ENCODE measurements at regions not wholly inside any gene's neighbourhood (a gene's known extent, or its start where the extent isn't known, plus 50 kb on each side); places are given as distances from the start of the nearest gene placed in this dataset.

- Histone ChIP-seq H3K4me3 (no peak overlapping the region), H3K27ac (no peak overlapping the region), H3K9me3 (peaks cover 0 to 2% (median 0%) of the 10 kb centered on the region in 12 donors), H3K4me1 (no peaks in the 10 kb centered on the region), H3K36me3 (no peaks in the 10 kb centered on the region), H3K27me3 (no peaks in the 10 kb centered on the region)
- no peak for ATAC-seq
- DNase-seq, result no peak
- WGBS, 4 donors, result 93 to 94% (median 93%) methylated on average over 25 to 35 of the region's 35 CpGs
- TF ChIP-seq, protein P1, sequence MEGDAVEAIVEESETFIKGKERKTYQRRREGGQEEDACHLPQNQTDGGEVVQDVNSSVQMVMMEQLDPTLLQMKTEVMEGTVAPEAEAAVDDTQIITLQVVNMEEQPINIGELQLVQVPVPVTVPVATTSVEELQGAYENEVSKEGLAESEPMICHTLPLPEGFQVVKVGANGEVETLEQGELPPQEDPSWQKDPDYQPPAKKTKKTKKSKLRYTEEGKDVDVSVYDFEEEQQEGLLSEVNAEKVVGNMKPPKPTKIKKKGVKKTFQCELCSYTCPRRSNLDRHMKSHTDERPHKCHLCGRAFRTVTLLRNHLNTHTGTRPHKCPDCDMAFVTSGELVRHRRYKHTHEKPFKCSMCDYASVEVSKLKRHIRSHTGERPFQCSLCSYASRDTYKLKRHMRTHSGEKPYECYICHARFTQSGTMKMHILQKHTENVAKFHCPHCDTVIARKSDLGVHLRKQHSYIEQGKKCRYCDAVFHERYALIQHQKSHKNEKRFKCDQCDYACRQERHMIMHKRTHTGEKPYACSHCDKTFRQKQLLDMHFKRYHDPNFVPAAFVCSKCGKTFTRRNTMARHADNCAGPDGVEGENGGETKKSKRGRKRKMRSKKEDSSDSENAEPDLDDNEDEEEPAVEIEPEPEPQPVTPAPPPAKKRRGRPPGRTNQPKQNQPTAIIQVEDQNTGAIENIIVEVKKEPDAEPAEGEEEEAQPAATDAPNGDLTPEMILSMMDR (IDR thresholded peaks at IDR 0.05), result no peak
- TF ChIP-seq POLR2A (IDR thresholded peaks at IDR 0.05), result no peak
- intact Hi-C loops (cut with DNase I), result loop anchor here in 1 of 10 donors (10.0 kb wide), 1 partner anchor 65 kb away; no protein-coding TSS in a partner anchor
These were observed 788.4 kb downstream of the TLE4 start for GRCh38 chr9:80359941-80360881.

GRCh38 chr9:80359291-80359690 is 787.5 kb downstream of the TLE4 start:
- Histone ChIP-seq H3K36me3 (no peaks in the 10 kb centered on the region), H3K4me3 (no peak overlapping the region), H3K27ac (no peak overlapping the region), H3K4me1 (no peaks in the 10 kb centered on the region), H3K27me3 (no peaks in the 10 kb centered on the region), H3K9me3 (no peaks in the 10 kb centered on the region)
- TF ChIP-seq, protein P1 (IDR thresholded peaks at IDR 0.05), result no peak
- no peak for TF ChIP-seq POLR2A (IDR thresholded peaks at IDR 0.05)
- ATAC-seq (no peak), DNase-seq (no peak)
- intact Hi-C loops (cut with DNase I), result loop anchor here in 1 of 10 donors (10.0 kb wide), 1 partner anchor 64 kb away; no protein-coding TSS in a partner anchor
- 84 to 98% (median 95%) methylated on average over 6 to 11 of the region's 11 CpGs for WGBS, 4 donors

DNA sequence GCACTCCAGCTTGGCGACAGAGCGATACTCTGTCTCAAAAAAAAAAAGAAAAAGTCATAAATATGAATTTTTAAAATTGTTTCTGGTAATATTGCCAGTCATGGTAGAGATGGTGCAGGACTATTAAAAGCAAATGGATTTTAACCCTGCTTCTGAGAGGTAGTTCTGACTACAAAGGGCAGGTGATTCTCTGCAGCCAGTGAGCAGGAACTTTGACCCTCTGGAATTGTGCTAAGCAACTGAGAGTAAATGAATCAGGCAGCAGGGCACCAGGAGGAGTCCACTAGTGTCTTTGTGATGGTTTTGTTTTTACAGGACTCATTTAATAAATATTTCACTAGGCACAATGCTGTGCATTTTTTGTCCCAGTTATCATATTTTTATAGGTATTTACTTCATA is 781.2 kb downstream of the TLE4 start:
- intact Hi-C loops (cut with DNase I), result loop anchor here in 1 of 10 donors (10.0 kb wide), 1 partner anchor 58 kb away; no protein-coding TSS in a partner anchor
- WGBS, 4 donors, result 83 to 95% (median 91%) methylated on average over 2 of the region's 2 CpGs
- no peak for ATAC-seq

DNA sequence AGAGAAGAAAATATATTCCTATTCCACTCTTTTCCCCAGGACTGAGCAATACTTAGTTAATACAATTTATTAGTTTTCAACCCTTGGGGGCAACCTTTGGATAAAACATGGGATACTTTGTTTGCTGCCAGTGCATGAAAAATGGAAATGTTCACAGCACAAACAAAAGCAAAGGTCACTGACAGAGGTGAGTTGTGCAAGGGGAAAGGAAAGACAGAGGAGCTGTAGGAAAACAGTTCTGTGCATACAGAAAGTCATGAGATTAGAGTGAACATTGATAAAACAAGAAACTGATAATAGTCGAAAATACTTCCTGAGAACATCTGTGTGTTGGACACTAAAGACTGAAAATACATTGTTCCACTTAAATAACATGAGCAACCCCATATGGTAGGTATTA is 779.8 kb downstream of the TLE4 start:
- TF ChIP-seq, protein P1 (IDR thresholded peaks at IDR 0.05), result no peak
- TF ChIP-seq POLR2A (IDR thresholded peaks at IDR 0.05), result no peak

More for the DNA sequence above, 781.2 kb downstream of the TLE4 start:
- Histone ChIP-seq H3K4me3 (no peak overlapping the region), H3K4me1 (no peaks in the 10 kb centered on the region), H3K36me3 (no peaks in the 10 kb centered on the region), H3K9me3 (peaks cover 0 to 9% (median 0%) of the 10 kb centered on the region in 12 donors), H3K27ac (no peak overlapping the region), H3K27me3 (no peaks in the 10 kb centered on the region)
- DNase-seq, result no peak
- no peak for TF ChIP-seq POLR2A (IDR thresholded peaks at IDR 0.05)
- TF ChIP-seq, protein P1 (IDR thresholded peaks at IDR 0.05), result no peak

More for the DNA sequence above, 779.8 kb downstream of the TLE4 start:
- WGBS, 4 donors, result 31 to 42% (median 35%) methylated on average over 1 of the region's 1 CpG
- Histone ChIP-seq H3K27ac (no peak overlapping the region), H3K4me3 (no peak overlapping the region), H3K27me3 (no peaks in the 10 kb centered on the region), H3K36me3 (no peaks in the 10 kb centered on the region), H3K4me1 (no peaks in the 10 kb centered on the region), H3K9me3 (peaks cover 0 to 9% (median 0%) of the 10 kb centered on the region in 12 donors)
- intact Hi-C loops (cut with DNase I), result loop anchor here in 1 of 10 donors (10.0 kb wide), 1 partner anchor 57 kb away; no protein-coding TSS in a partner anchor
- DNase-seq (no peak), ATAC-seq (no peak)
